ENCODE measurements at regions not wholly inside any gene's neighbourhood (a gene's known extent, or its start where the extent isn't known, plus 50 kb on each side); places are given as distances from the start of the nearest gene placed in this dataset.

- TF ChIP-seq FOXJ2 (tag; IDR thresholded peaks at IDR 0.05) (no peak), HDAC6 (IDR thresholded peaks at IDR 0.05; ENCODE audit: low read depth, low read length) (no peak), NEUROD1 (IDR thresholded peaks at IDR 0.05; ENCODE audit: borderline replicate concordance, low read depth, low read length, partially characterized antibody) (no peak), SP1 (CRISPR knock-in tag; IDR thresholded peaks at IDR 0.05) (no peak), BRF1 (IDR thresholded peaks at IDR 0.05; ENCODE audit: borderline replicate concordance, extremely low read depth, insufficient read length) (no peak), HNRNPH1 (optimal IDR thresholded peaks at IDR 0.05; ENCODE audit: low read depth, low read length) (no peak), NBN (IDR thresholded peaks at IDR 0.05; ENCODE audit: low read depth) (no peak), YY1 (IDR thresholded peaks at IDR 0.05; ENCODE audit: borderline replicate concordance in 1 of 3, control insufficient read depth in 1 of 3, extremely low read depth in 1 of 3, insufficient read depth in 3 of 3, insufficient read length in 1 of 3, insufficient replicate concordance in 2 of 3, low read depth in 1 of 3, low read length in 2 of 3) (no peak), KAT7 (CRISPR knock-in tag; IDR thresholded peaks at IDR 0.05; ENCODE audit: borderline replicate concordance) (0 out of 2 replicates have a peak, but pooled peaks have one; percentile 46), ZNF12 (CRISPR knock-in tag; IDR thresholded peaks at IDR 0.05) (no peak)
- TF ChIP-seq, protein P1, sequence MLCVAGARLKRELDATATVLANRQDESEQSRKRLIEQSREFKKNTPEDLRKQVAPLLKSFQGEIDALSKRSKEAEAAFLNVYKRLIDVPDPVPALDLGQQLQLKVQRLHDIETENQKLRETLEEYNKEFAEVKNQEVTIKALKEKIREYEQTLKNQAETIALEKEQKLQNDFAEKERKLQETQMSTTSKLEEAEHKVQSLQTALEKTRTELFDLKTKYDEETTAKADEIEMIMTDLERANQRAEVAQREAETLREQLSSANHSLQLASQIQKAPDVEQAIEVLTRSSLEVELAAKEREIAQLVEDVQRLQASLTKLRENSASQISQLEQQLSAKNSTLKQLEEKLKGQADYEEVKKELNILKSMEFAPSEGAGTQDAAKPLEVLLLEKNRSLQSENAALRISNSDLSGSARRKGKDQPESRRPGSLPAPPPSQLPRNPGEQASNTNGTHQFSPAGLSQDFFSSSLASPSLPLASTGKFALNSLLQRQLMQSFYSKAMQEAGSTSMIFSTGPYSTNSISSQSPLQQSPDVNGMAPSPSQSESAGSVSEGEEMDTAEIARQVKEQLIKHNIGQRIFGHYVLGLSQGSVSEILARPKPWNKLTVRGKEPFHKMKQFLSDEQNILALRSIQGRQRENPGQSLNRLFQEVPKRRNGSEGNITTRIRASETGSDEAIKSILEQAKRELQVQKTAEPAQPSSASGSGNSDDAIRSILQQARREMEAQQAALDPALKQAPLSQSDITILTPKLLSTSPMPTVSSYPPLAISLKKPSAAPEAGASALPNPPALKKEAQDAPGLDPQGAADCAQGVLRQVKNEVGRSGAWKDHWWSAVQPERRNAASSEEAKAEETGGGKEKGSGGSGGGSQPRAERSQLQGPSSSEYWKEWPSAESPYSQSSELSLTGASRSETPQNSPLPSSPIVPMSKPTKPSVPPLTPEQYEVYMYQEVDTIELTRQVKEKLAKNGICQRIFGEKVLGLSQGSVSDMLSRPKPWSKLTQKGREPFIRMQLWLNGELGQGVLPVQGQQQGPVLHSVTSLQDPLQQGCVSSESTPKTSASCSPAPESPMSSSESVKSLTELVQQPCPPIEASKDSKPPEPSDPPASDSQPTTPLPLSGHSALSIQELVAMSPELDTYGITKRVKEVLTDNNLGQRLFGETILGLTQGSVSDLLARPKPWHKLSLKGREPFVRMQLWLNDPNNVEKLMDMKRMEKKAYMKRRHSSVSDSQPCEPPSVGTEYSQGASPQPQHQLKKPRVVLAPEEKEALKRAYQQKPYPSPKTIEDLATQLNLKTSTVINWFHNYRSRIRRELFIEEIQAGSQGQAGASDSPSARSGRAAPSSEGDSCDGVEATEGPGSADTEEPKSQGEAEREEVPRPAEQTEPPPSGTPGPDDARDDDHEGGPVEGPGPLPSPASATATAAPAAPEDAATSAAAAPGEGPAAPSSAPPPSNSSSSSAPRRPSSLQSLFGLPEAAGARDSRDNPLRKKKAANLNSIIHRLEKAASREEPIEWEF (CRISPR knock-in tag; IDR thresholded peaks at IDR 0.05), result no peak
- TF ChIP-seq, protein P2, sequence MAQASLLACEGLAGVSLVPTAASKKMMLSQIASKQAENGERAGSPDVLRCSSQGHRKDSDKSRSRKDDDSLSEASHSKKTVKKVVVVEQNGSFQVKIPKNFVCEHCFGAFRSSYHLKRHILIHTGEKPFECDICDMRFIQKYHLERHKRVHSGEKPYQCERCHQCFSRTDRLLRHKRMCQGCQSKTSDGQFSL (CRISPR knock-in tag; IDR thresholded peaks at IDR 0.05), result no peak
- TF ChIP-seq, protein P2 (tag; IDR thresholded peaks at IDR 0.05), result no peak
- TF ChIP-seq, protein P3, sequence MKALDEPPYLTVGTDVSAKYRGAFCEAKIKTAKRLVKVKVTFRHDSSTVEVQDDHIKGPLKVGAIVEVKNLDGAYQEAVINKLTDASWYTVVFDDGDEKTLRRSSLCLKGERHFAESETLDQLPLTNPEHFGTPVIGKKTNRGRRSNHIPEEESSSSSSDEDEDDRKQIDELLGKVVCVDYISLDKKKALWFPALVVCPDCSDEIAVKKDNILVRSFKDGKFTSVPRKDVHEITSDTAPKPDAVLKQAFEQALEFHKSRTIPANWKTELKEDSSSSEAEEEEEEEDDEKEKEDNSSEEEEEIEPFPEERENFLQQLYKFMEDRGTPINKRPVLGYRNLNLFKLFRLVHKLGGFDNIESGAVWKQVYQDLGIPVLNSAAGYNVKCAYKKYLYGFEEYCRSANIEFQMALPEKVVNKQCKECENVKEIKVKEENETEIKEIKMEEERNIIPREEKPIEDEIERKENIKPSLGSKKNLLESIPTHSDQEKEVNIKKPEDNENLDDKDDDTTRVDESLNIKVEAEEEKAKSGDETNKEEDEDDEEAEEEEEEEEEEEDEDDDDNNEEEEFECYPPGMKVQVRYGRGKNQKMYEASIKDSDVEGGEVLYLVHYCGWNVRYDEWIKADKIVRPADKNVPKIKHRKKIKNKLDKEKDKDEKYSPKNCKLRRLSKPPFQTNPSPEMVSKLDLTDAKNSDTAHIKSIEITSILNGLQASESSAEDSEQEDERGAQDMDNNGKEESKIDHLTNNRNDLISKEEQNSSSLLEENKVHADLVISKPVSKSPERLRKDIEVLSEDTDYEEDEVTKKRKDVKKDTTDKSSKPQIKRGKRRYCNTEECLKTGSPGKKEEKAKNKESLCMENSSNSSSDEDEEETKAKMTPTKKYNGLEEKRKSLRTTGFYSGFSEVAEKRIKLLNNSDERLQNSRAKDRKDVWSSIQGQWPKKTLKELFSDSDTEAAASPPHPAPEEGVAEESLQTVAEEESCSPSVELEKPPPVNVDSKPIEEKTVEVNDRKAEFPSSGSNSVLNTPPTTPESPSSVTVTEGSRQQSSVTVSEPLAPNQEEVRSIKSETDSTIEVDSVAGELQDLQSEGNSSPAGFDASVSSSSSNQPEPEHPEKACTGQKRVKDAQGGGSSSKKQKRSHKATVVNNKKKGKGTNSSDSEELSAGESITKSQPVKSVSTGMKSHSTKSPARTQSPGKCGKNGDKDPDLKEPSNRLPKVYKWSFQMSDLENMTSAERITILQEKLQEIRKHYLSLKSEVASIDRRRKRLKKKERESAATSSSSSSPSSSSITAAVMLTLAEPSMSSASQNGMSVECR (CRISPR knock-in tag; IDR thresholded peaks at IDR 0.05), result no peak
- TF ChIP-seq, protein P4, sequence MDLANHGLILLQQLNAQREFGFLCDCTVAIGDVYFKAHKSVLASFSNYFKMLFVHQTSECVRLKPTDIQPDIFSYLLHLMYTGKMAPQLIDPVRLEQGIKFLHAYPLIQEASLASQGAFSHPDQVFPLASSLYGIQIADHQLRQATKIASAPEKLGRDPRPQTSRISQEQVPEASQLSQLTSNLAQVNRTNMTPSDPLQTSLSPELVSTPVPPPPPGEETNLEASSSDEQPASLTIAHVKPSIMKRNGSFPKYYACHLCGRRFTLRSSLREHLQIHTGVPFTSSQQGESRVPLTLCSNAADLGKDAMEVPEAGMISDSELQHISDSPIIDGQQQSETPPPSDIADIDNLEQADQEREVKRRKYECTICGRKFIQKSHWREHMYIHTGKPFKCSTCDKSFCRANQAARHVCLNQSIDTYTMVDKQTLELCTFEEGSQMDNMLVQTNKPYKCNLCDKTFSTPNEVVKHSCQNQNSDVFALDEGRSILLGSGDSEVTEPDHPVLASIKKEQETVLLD (IDR thresholded peaks at IDR 0.05), result no peak
Measured at GRCh38 chr9:87793292-87793691, 67.4 kb downstream of the CTSL start (continued).
